ENCODE measurements at regions not wholly inside any gene's neighbourhood (a gene's known extent, or its start where the extent isn't known, plus 50 kb on each side); places are given as distances from the start of the nearest gene placed in this dataset.

DNA sequence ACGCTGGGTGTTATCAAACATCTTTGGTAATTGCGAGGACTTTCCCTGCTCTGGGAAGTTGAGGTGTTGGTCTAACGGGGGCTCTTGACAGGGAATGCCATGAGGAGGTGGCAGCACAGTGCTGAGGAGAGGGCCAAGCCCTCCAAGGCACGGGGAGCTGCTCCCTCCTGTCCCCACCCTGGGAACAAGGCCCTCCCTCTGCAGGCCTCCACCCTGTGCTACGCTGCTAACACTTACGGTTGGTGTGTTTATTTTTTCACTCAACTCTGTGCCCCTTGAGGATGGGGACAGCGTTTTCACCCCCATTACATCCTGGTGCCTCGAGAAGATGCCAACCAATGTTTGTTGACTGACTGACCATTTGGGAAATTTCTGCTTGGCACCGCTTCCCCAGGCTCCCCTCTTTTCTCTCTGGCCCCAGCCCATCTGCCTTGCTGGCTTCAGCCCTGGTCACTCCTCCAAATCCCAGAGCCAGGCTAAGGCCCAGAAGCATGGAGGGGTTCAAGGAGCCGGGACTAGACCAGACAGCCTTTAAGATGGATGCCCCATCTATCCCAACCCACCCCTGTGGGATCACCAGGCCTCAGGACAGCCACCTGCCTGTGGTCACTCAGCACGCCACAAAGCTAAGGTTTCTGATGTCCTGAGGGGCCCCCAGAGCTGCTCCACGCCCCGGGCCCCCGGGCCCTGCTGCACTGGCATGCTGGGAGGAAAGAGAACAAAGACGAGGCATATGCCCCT, 125.7 kb downstream of the BARX1 start:
- no peak overlapping the region for H3K4me2 ChIP-seq (ENCODE audit: unreplicated experiment)
- H3F3A ChIP-seq (ENCODE audit: insufficient read depth): no peaks in the 10 kb centered on the region
- in situ Hi-C loops (cut with MboI): loop anchor here (25.0 kb wide), 1 partner anchor 383 kb away; no protein-coding TSS in a partner anchor
- H3K9ac ChIP-seq: no peak overlapping the region
- no peaks in the 10 kb centered on the region for H3K79me2 ChIP-seq (ENCODE audit: insufficient read depth)
- H3K36me3 ChIP-seq (ENCODE audit: low read depth): no peaks in the 10 kb centered on the region
- H3K9me3 ChIP-seq (ENCODE audit: low read depth): no peaks in the 10 kb centered on the region
- TF ChIP-seq EZH2 (IDR thresholded peaks at IDR 0.05; ENCODE audit: insufficient read depth, poor library complexity, severe bottlenecking): no peak
- TF ChIP-seq EZH2phosphoT487 (IDR thresholded peaks at IDR 0.05; ENCODE audit: insufficient read depth, low read depth): no peak
- H3K9me2 ChIP-seq (ENCODE audit: insufficient read depth): no peaks in the 10 kb centered on the region
- WGBS, 2 experiments (ENCODE audit: low coverage in 1 of 2, low lambda C conversion rate in 2 of 2, missing lambda C conversion rate in 2 of 2): 49 to 56% methylated on average over 15 of the region's 15 CpGs
- no peak overlapping the region for H2AFZ ChIP-seq
- no peaks in the 10 kb centered on the region for H4K20me1 ChIP-seq (ENCODE audit: insufficient read depth)
- no peaks in the 10 kb centered on the region for H3K4me1 ChIP-seq (ENCODE audit: insufficient read depth)
- no peaks in the 10 kb centered on the region for H3K27me3 ChIP-seq (replicated peaks; ENCODE audit: insufficient read depth)
- no peak for DNase-seq
- H3K27ac ChIP-seq: no peak overlapping the region
- H3K4me3 ChIP-seq: no peak overlapping the region

DNA sequence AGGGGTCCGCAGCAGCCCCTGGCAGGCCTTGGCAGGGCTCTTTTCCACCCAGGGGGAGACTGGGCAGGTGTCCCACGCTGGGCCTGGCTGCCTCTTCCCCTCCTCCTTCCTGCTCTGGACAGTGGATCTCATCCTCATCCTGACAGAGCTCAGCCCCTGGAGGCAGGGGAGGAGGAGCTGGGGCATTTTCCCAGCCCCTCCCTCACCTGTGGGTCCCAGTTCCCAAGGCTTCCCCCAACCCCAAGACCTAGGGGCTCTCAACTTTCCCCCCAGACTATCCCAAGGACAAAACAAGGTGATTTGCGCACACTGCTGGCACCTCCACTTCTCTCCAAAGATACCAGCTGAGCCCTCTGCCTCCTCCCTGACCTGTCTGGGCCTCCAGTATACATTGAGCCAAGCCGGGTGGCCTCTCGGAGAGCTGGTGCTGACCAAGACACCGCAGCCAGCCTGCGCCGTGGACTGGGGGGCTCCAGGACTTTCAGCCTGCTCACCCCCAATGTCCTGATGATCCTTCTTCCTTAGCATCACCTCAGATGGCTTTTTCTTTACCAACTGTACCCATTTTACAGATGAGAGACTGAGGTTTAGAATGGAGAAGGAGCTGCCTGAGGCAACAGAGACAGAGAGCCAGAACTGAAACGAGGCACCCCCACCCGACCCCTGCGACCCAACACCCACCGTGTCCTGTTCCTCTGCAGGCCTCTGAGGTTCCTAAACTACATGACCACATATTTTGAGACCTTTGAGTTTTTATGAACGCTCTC, 126.6 kb downstream of the BARX1 start:
- TF ChIP-seq EZH2phosphoT487 (IDR thresholded peaks at IDR 0.05; ENCODE audit: insufficient read depth, low read depth): no peak
- TF ChIP-seq EZH2 (IDR thresholded peaks at IDR 0.05; ENCODE audit: insufficient read depth, poor library complexity, severe bottlenecking): no peak
- DNase-seq: no peak
- Histone ChIP-seq H4K20me1 (ENCODE audit: insufficient read depth) (no peaks in the 10 kb centered on the region), H3K9me2 (ENCODE audit: insufficient read depth) (no peaks in the 10 kb centered on the region), H3K36me3 (ENCODE audit: low read depth) (no peaks in the 10 kb centered on the region), H3K27me3 (replicated peaks; ENCODE audit: insufficient read depth) (no peaks in the 10 kb centered on the region), H3K4me1 (ENCODE audit: insufficient read depth) (no peaks in the 10 kb centered on the region), H3K9me3 (ENCODE audit: low read depth) (no peaks in the 10 kb centered on the region), H3K27ac (no peak overlapping the region), H3K4me2 (ENCODE audit: unreplicated experiment) (no peak overlapping the region), H2AFZ (no peak overlapping the region), H3K4me3 (no peak overlapping the region), H3F3A (ENCODE audit: insufficient read depth) (no peaks in the 10 kb centered on the region), H3K79me2 (ENCODE audit: insufficient read depth) (no peaks in the 10 kb centered on the region), H3K9ac (no peak overlapping the region)
- 58 to 68% methylated on average over 13 of the region's 13 CpGs for WGBS, 2 experiments (ENCODE audit: low coverage in 1 of 2, low lambda C conversion rate in 2 of 2, missing lambda C conversion rate in 2 of 2)
- in situ Hi-C loops (cut with MboI): loop anchor here (25.0 kb wide), 1 partner anchor 384 kb away; no protein-coding TSS in a partner anchor

DNA sequence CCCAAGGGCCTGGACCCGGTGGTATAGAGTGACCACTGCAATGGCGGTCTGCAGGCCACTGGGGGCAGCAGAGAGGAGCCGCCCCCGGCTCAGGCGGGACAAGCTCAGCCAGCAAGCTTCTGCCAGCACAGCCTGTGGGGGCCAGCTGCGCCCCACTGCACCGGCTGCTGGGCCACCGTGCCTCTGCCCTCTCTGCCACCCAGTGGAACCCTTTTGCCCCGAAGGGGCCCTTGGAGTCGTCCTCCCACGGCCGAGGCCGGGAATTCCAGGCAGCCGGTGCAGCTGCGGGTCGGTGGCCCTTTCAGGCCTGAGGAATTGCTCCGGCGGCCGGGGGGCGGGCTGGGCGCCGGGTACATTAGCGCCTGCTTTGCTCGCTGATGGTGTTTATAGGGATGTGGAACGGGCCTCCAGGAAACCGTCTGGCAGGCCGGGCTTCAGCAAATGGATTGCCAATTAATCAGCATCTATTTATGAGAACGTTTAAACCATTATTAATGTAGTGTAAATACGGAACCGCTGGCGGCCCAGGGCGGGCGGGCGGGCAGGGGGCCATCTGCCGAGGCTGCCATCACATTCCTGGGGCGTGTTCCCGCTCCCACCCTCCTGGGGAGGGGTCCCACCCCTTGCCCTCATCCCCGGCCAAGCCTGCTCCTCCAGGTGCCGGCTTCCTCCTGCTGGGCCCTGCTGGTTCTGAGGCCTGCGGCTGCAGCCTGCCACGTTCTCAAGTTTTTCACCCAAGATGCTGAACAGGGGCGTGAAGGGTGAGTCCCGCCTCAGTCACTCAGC, 127.4 kb downstream of the BARX1 start:
- no peaks in the 10 kb centered on the region for H3K36me3 ChIP-seq (ENCODE audit: low read depth)
- 9 to 11% methylated on average over 31 to 41 of the region's 43 CpGs for WGBS, 2 experiments (ENCODE audit: low coverage in 1 of 2, low lambda C conversion rate in 2 of 2, missing lambda C conversion rate in 2 of 2)
- no peaks in the 10 kb centered on the region for H3K4me1 ChIP-seq (ENCODE audit: insufficient read depth)
- no peaks in the 10 kb centered on the region for H3K9me2 ChIP-seq (ENCODE audit: insufficient read depth)
- H4K20me1 ChIP-seq (ENCODE audit: insufficient read depth): no peaks in the 10 kb centered on the region
- TF ChIP-seq EZH2phosphoT487 (IDR thresholded peaks at IDR 0.05; ENCODE audit: insufficient read depth, low read depth): no peak
- no peak for TF ChIP-seq EZH2 (IDR thresholded peaks at IDR 0.05; ENCODE audit: insufficient read depth, poor library complexity, severe bottlenecking)
- no peaks in the 10 kb centered on the region for H3K9me3 ChIP-seq (ENCODE audit: low read depth)
- no peaks in the 10 kb centered on the region for H3K79me2 ChIP-seq (ENCODE audit: insufficient read depth)
- in situ Hi-C loops (cut with MboI): loop anchor here (25.0 kb wide), 1 partner anchor 385 kb away; no protein-coding TSS in a partner anchor
- no peaks in the 10 kb centered on the region for H3K27me3 ChIP-seq (replicated peaks; ENCODE audit: insufficient read depth)
- H3K9ac ChIP-seq: no peak overlapping the region
- no peak overlapping the region for H3K27ac ChIP-seq
- H2AFZ ChIP-seq: 0 out of 2 replicates have a peak overlapping the region, but pooled peaks have one; percentile 53
- H3F3A ChIP-seq (ENCODE audit: insufficient read depth): no peaks in the 10 kb centered on the region
- H3K4me2 ChIP-seq (ENCODE audit: unreplicated experiment): peak overlapping the region; percentile 61
- peak overlapping the region; percentile 55 for H3K4me3 ChIP-seq
- DNase-seq: peak; percentile 67

DNA sequence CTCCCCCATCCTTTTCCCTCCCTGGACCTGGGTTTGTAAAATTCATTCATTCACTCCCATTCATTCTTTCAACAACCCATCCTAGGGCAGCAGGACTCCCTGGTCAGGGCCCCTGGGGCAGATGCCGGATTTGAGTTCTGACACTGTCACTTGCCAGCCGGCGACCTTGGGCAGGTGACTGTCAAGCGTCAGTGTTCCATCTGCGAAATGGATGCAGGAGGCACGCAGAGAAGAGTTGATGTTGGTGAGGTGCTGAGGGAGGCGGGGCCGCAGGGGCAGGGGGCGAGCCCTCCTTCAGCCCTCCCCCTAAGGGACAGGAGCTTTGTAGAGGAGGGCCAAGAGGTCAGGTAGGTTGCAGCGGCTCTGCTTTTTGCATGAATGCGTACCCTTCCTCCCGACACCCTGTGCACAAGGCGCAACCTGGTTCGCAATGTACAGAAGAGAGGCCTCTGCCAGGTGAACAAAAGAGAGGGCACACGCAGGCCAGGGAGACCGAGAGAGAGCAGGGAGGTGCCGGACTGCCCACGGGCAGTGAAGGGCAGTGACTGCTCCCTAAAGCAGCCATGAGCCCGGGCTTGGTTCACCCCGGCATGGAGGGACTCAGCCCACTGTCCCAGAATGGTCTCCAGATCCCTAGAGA, 128.1 kb downstream of the BARX1 start:
- no peaks in the 10 kb centered on the region for H3K36me3 ChIP-seq (ENCODE audit: low read depth)
- H3K9me2 ChIP-seq (ENCODE audit: insufficient read depth): no peaks in the 10 kb centered on the region
- no peak overlapping the region for H3K4me2 ChIP-seq (ENCODE audit: unreplicated experiment)
- no peaks in the 10 kb centered on the region for H3F3A ChIP-seq (ENCODE audit: insufficient read depth)
- no peak for TF ChIP-seq EZH2 (IDR thresholded peaks at IDR 0.05; ENCODE audit: insufficient read depth, poor library complexity, severe bottlenecking)
- no peak for TF ChIP-seq EZH2phosphoT487 (IDR thresholded peaks at IDR 0.05; ENCODE audit: insufficient read depth, low read depth)
- no peaks in the 10 kb centered on the region for H3K4me1 ChIP-seq (ENCODE audit: insufficient read depth)
- no peaks in the 10 kb centered on the region for H3K27me3 ChIP-seq (replicated peaks; ENCODE audit: insufficient read depth)
- no peak for DNase-seq
- 31% methylated on average over 20 of the region's 20 CpGs for WGBS, 2 experiments (ENCODE audit: low coverage in 1 of 2, low lambda C conversion rate in 2 of 2, missing lambda C conversion rate in 2 of 2)
- no peak overlapping the region for H3K4me3 ChIP-seq
- H3K79me2 ChIP-seq (ENCODE audit: insufficient read depth): no peaks in the 10 kb centered on the region
- H2AFZ ChIP-seq: no peak overlapping the region
- in situ Hi-C loops (cut with MboI): loop anchor here (25.0 kb wide), 1 partner anchor 385 kb away; no protein-coding TSS in a partner anchor
- no peaks in the 10 kb centered on the region for H3K9me3 ChIP-seq (ENCODE audit: low read depth)
- H3K27ac ChIP-seq: no peak overlapping the region
- no peaks in the 10 kb centered on the region for H4K20me1 ChIP-seq (ENCODE audit: insufficient read depth)
- H3K9ac ChIP-seq: no peak overlapping the region

All from GM23248 (cell line).